ENCODE measurements at regions not wholly inside any gene's neighbourhood (a gene's known extent, or its start where the extent isn't known, plus 50 kb on each side); places are given as distances from the start of the nearest gene placed in this dataset.
A peak's percentile ranks its signal among the peaks of the same experiment; 100 is the strongest.
"Not testable (repeated sequence)": the region's sequence is repeated elsewhere in the genome, so short reads cannot be mapped to it uniquely, and the experiment has no call there.

GRCh38 chr5:115423541-115423940 lies 121.0 kb downstream of the FEM1C start:
- intact Hi-C loops (cut with DNase I, micrococcal nuclease) = no loop called here
- DNase-seq (no peak), ATAC-seq (no peak)
- Mint-ChIP-seq H3K9me3 (ENCODE audit: low read depth) (no peaks in the 10 kb centered on the region), H3K36me3 (ENCODE audit: low read depth) (no peaks in the 10 kb centered on the region), H3K27ac (no peak overlapping the region), H3K4me3 (no peak overlapping the region), H3K27me3 (peaks cover 14% of the 10 kb centered on the region), H3K4me1 (peaks cover 5% of the 10 kb centered on the region)
- POLR2A ChIA-PET = no interaction called here
- CTCF ChIA-PET = interaction anchor here (1.6 kb wide), 1 partner anchor 114 kb away, joined by 7 read pairs; no protein-coding TSS in a partner anchor

GRCh38 chr5:115423051-115423450 lies 121.5 kb downstream of the FEM1C start:
- intact Hi-C loops (cut with DNase I, micrococcal nuclease) = no loop called here
- no peak overlapping the region for H3K27ac Mint-ChIP-seq
- ChIA-PET POLR2A (no interaction called here), CTCF (interaction anchor here (1.6 kb wide), 1 partner anchor 113 kb away, joined by 7 read pairs; no protein-coding TSS in a partner anchor)
- no peak overlapping the region for H3K4me3 Mint-ChIP-seq
- no peaks in the 10 kb centered on the region for H3K9me3 Mint-ChIP-seq (ENCODE audit: low read depth)
- DNase-seq (no peak), ATAC-seq (no peak)
- H3K27me3 Mint-ChIP-seq = peaks cover 14% of the 10 kb centered on the region
- peaks cover 5% of the 10 kb centered on the region for H3K4me1 Mint-ChIP-seq
- no peaks in the 10 kb centered on the region for H3K36me3 Mint-ChIP-seq (ENCODE audit: low read depth)

- DNase-seq; H3K36me3 Mint-ChIP-seq (ENCODE audit: low read depth); H3K9me3 Mint-ChIP-seq (ENCODE audit: low read depth); H3K4me1 Mint-ChIP-seq; H3K27ac Mint-ChIP-seq; ATAC-seq; H3K4me3 Mint-ChIP-seq; intact Hi-C loops (cut with DNase I, micrococcal nuclease); POLR2A ChIA-PET: not testable (repeated sequence)
- CTCF ChIA-PET = interaction anchor here (1.5 kb wide), 1 partner anchor 111 kb away, joined by 3 read pairs; no protein-coding TSS in a partner anchor
- H3K27me3 Mint-ChIP-seq = peaks cover 10% of the 10 kb centered on the region
These were observed 123.8 kb downstream of the FEM1C start for GRCh38 chr5:115420812-115421211.

- peak; percentile 55 for ATAC-seq
- Mint-ChIP-seq H3K4me3 (no peak overlapping the region), H3K4me1 (peaks cover 5% of the 10 kb centered on the region), H3K27ac (no peak overlapping the region), H3K9me3 (ENCODE audit: low read depth) (no peaks in the 10 kb centered on the region), H3K27me3 (peaks cover 10% of the 10 kb centered on the region), H3K36me3 (ENCODE audit: low read depth) (no peaks in the 10 kb centered on the region)
- DNase-seq = no peak
- intact Hi-C loops (cut with DNase I, micrococcal nuclease) = no loop called here
- ChIA-PET POLR2A (no interaction called here), CTCF (interaction anchor here (0.7 to 1.5 kb wide), 3 partner anchors 16 to 155 kb away, joined by 3 read pairs; no protein-coding TSS in a partner anchor)
These were observed 123.6 kb upstream of the CCDC112 start for GRCh38 chr5:115419846-115420585.

GRCh38 chr5:115418788-115419187 lies 122.3 kb upstream of the CCDC112 start:
- H3K36me3 Mint-ChIP-seq (ENCODE audit: low read depth) = no peaks in the 10 kb centered on the region

GRCh38 chr5:115417076-115417475 lies 120.6 kb upstream of the CCDC112 start:
- ChIA-PET POLR2A (no interaction called here), CTCF (interaction anchor here (0.9 kb wide), 1 partner anchor 60 kb away, joined by 3 read pairs; no protein-coding TSS in a partner anchor)
- Mint-ChIP-seq H3K36me3 (ENCODE audit: low read depth) (no peaks in the 10 kb centered on the region), H3K4me1 (peaks cover 9% of the 10 kb centered on the region), H3K9me3 (ENCODE audit: low read depth) (no peaks in the 10 kb centered on the region), H3K4me3 (no peak overlapping the region), H3K27ac (no peak overlapping the region), H3K27me3 (peaks cover 8% of the 10 kb centered on the region)
- intact Hi-C loops (cut with DNase I, micrococcal nuclease) = no loop called here
- DNase-seq (no peak), ATAC-seq (no peak)

More at GRCh38 chr5:115418788-115419187, 122.3 kb upstream of the CCDC112 start:
- ChIA-PET POLR2A (no interaction called here), CTCF (no interaction called here)
- Mint-ChIP-seq H3K4me3 (no peak overlapping the region), H3K9me3 (ENCODE audit: low read depth) (no peaks in the 10 kb centered on the region), H3K27me3 (peaks cover 9% of the 10 kb centered on the region), H3K4me1 (peaks cover 9% of the 10 kb centered on the region), H3K27ac (no peak overlapping the region)
- no peak for DNase-seq
- intact Hi-C loops (cut with DNase I, micrococcal nuclease) = no loop called here
- no peak for ATAC-seq

- no peak overlapping the region for H3K4me3 Mint-ChIP-seq
- H3K9me3 Mint-ChIP-seq (ENCODE audit: low read depth) = no peaks in the 10 kb centered on the region
- intact Hi-C loops (cut with DNase I, micrococcal nuclease) = loop anchor here in 1 of 2 experiments (1.0 kb wide), 1 partner anchor 45 kb away; no protein-coding TSS in a partner anchor
- H3K36me3 Mint-ChIP-seq (ENCODE audit: low read depth) = no peaks in the 10 kb centered on the region
- DNase-seq = peak; percentile 46
- ChIA-PET POLR2A (no interaction called here), CTCF (interaction anchor here (0.6 to 1.0 kb wide), 3 partner anchors 38 to 137 kb away, joined by 3 to 4 read pairs (median 4); no protein-coding TSS in a partner anchor)
- peaks cover 7% of the 10 kb centered on the region for H3K4me1 Mint-ChIP-seq
- peak; percentile 81 for ATAC-seq
- H3K27ac Mint-ChIP-seq = no peak overlapping the region
- H3K27me3 Mint-ChIP-seq = peaks cover 8% of the 10 kb centered on the region
These were observed 118.7 kb upstream of the CCDC112 start for GRCh38 chr5:115415143-115415491.

- Mint-ChIP-seq H3K27ac (no peak overlapping the region), H3K9me3 (ENCODE audit: low read depth) (no peaks in the 10 kb centered on the region), H3K27me3 (peaks cover 8% of the 10 kb centered on the region), H3K36me3 (ENCODE audit: low read depth) (no peaks in the 10 kb centered on the region), H3K4me3 (no peak overlapping the region), H3K4me1 (peaks cover 4% of the 10 kb centered on the region)
- intact Hi-C loops (cut with DNase I, micrococcal nuclease) = loop anchor here in 1 of 2 experiments (1.0 kb wide), 1 partner anchor 46 kb away; no protein-coding TSS in a partner anchor
- ChIA-PET POLR2A (no interaction called here), CTCF (interaction anchor here (1.0 kb wide), 1 partner anchor 39 kb away, joined by 4 read pairs; no protein-coding TSS in a partner anchor)
- ATAC-seq = peak; percentile 47
- peak; percentile 22 for DNase-seq
These were observed 118.1 kb upstream of the CCDC112 start for GRCh38 chr5:115414406-115415142.

- no peak for ATAC-seq
- ChIA-PET CTCF (no interaction called here), POLR2A (no interaction called here)
- Mint-ChIP-seq H3K4me1 (peaks cover 4% of the 10 kb centered on the region), H3K36me3 (ENCODE audit: low read depth) (no peaks in the 10 kb centered on the region), H3K27ac (no peak overlapping the region), H3K4me3 (no peak overlapping the region), H3K9me3 (ENCODE audit: low read depth) (no peaks in the 10 kb centered on the region), H3K27me3 (peaks cover 8% of the 10 kb centered on the region)
- intact Hi-C loops (cut with DNase I, micrococcal nuclease) = no loop called here
- no peak for DNase-seq
These were observed 117.2 kb upstream of the CCDC112 start for GRCh38 chr5:115413651-115414050.

GRCh38 chr5:115409094-115409493 lies 112.6 kb upstream of the CCDC112 start:
- Mint-ChIP-seq H3K27me3 (peaks cover 35% of the 10 kb centered on the region), H3K27ac (no peak overlapping the region), H3K36me3 (ENCODE audit: low read depth) (no peaks in the 10 kb centered on the region), H3K4me3 (no peak overlapping the region), H3K9me3 (ENCODE audit: low read depth) (no peaks in the 10 kb centered on the region), H3K4me1 (no peaks in the 10 kb centered on the region)
- intact Hi-C loops (cut with DNase I, micrococcal nuclease) = no loop called here
- DNase-seq (no peak), ATAC-seq (no peak)
- ChIA-PET POLR2A (no interaction called here), CTCF (no interaction called here)

- Mint-ChIP-seq H3K9me3 (ENCODE audit: low read depth) (peaks cover 2% of the 10 kb centered on the region), H3K27me3 (peaks cover 41% of the 10 kb centered on the region), H3K36me3 (ENCODE audit: low read depth) (no peaks in the 10 kb centered on the region), H3K4me1 (no peaks in the 10 kb centered on the region), H3K4me3 (no peak overlapping the region), H3K27ac (no peak overlapping the region)
- intact Hi-C loops (cut with DNase I, micrococcal nuclease) = no loop called here
- DNase-seq (no peak), ATAC-seq (no peak)
- ChIA-PET CTCF (interaction anchor here (1.0 kb wide), 1 partner anchor 17 kb away, joined by 3 read pairs; no protein-coding TSS in a partner anchor), POLR2A (no interaction called here)
These were observed 106.5 kb upstream of the CCDC112 start for GRCh38 chr5:115402822-115403577.
